Choroid plexus epithelial cell (primary cell): ENCODE measurements at regions not wholly inside any gene's neighbourhood (a gene's known extent, or its start where the extent isn't known, plus 50 kb on each side); places are given as distances from the start of the nearest gene placed in this dataset.
A peak's percentile ranks its signal among the peaks of the same experiment; 100 is the strongest.

Experiments used
- DNase-seq: peaks from one replicate; pipeline ENCODE4 v3.0.0-alpha.2; 2010; ENCODE audit warnings: low read depth
- H3K4me3 ChIP-seq: 2 replicates; pipeline ENCODE4 v1.5.1; 2011; ENCODE audit warnings: low read depth, mild to moderate bottlenecking, control low read depth, low read length, moderate library complexity
- CTCF ChIP-seq: conservative IDR thresholded peaks from 2 replicates; pipeline ENCODE4 v1.5.1; 2011; ENCODE audit warnings: low read depth, mild to moderate bottlenecking, control low read depth, inconsistent platforms, low read length, moderate library complexity

- no peak overlapping the region for H3K4me3 ChIP-seq
- DNase-seq, result no peak
- no peak for TF ChIP-seq CTCF
Measured at GRCh38 chr20:11080781-11081377, 407.1 kb upstream of the JAG1 start.

DNA sequence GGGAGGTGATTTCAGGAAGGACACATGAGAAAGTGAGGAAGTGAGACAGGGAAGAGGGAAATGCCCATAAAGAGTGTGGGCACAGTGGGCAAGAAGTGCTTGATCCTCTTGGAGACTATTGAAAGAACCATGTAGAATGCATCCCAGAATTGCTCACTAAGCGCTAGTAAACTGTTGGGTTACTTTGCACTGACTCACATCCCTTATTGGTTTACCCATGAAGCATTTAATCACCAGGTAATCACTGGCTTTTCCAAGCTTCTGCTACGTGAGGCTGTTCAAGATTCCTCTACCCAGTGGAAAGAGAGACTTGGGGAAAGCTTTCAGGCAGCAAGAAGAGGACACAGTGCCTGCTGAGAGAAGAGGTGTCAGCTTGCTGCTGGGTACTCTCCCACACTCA is 410.0 kb upstream of the JAG1 start:
- no peak overlapping the region for H3K4me3 ChIP-seq
- no peak for TF ChIP-seq CTCF
- no peak for DNase-seq

GRCh38 chr20:11084508-11084907 is 410.7 kb upstream of the JAG1 start:
- H3K4me3 ChIP-seq, result no peak overlapping the region
- no peak for DNase-seq
- no peak for TF ChIP-seq CTCF

- DNase-seq, result no peak
- no peak overlapping the region for H3K4me3 ChIP-seq
- no peak for TF ChIP-seq CTCF
Measured at GRCh38 chr20:11086970-11087369, 413.2 kb upstream of the JAG1 start.

DNA sequence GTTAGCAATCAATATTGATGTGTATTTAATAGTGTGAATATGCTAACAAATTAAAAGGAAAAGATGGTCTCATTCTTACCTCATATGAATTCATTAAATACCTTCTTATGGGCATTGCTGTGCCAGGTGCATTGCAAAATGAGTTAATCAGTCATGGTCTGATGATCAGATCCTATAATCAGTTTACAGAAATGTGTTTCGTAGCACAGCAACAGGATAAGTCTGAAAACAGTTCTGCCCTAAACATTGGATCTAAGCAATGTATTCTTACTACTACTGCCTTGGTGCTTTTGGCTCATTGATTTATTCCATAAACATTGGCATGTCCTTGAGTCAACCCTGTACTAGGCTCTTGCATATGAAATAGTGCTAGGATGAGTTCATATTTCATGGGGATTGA is 417.0 kb upstream of the JAG1 start:
- DNase-seq, result no peak
- no peak for TF ChIP-seq CTCF

DNA sequence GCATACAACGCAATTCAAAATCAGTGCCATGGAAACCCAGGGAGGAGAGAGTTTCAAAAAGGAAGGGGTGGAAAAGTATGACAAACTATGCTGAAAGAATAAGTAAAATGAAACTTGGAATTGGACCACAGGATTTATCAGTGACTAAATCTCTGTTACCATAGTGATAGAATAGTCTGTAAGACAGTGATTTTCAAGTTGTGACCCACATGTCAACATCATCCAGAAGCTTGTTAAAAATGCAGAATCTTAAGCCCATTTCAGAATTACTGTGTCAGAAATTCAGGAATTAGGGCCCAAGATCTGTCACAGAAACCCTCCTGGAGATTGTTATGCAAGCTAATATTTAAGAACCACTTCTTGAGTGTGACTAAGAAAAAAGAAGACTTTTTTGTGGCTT is 417.7 kb upstream of the JAG1 start:
- peak; percentile 15 for DNase-seq
- TF ChIP-seq CTCF, result no peak
- H3K4me3 ChIP-seq, result no peak overlapping the region

More for the DNA sequence above, 417.0 kb upstream of the JAG1 start:
- H3K4me3 ChIP-seq, result no peak overlapping the region

DNA sequence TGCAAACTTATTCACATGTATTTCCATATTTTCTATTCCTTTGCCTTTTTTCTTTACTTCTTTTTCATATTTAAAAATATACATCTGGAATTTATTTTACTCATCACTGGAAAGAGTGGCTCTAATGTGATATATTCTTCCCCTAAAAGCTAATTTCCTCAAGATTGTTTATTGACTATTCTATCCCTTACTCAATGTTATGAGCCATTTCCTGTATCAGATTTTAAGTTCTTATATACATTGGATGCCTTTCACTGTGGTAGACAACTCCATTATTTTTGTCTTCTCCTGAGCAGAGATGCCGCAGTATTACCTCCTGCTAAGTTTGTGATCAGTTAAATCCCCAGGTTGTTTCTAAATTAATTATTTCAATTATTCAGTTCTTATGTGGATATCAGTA is 418.4 kb upstream of the JAG1 start:
- H3K4me3 ChIP-seq, result no peak overlapping the region
- no peak for DNase-seq
- TF ChIP-seq CTCF, result no peak
